NCI-H1436 (cell line): ENCODE measurements at regions not wholly inside any gene's neighbourhood (a gene's known extent, or its start where the extent isn't known, plus 50 kb on each side); places are given as distances from the start of the nearest gene placed in this dataset.
"Not testable (repeated sequence)": the region's sequence is repeated elsewhere in the genome, so short reads cannot be mapped to it uniquely, and the experiment has no call there.

Experiments
- DNase-seq: peaks from one replicate; lab custom pipeline; 2025; lab: John Stamatoyannopoulos, UW

GRCh38 chr13:37475151-37475550, 123.4 kb downstream of the POSTN start:
- DNase-seq, result no peak

GRCh38 chr13:37473035-37473434, 125.5 kb downstream of the POSTN start:
- DNase-seq, result no peak

DNA sequence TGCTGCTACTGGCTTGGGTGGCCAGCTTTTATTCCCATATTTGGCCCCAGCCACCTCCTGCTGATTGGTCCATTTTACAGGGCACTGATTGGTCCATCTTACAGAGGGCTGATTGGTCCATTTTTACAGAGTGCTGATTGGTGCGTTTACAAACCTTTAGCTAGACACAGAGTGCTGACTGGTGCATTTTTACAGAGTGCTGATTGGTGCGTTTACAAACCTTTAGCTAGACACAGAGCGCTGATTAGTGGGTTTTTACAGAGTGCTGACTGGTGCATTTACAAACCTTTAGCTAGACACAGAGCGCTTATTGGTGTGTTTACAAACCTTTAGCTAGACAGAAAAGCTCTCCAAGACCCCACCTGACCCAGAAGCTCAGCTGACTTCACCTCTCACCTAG, 126.3 kb downstream of the POSTN start:
- not testable (repeated sequence) for DNase-seq

- no peak for DNase-seq
Observed at GRCh38 chr13:37460166-37460565, 138.4 kb downstream of the POSTN start.

GRCh38 chr13:37457612-37458011, 141.0 kb downstream of the POSTN start:
- no peak for DNase-seq

DNA sequence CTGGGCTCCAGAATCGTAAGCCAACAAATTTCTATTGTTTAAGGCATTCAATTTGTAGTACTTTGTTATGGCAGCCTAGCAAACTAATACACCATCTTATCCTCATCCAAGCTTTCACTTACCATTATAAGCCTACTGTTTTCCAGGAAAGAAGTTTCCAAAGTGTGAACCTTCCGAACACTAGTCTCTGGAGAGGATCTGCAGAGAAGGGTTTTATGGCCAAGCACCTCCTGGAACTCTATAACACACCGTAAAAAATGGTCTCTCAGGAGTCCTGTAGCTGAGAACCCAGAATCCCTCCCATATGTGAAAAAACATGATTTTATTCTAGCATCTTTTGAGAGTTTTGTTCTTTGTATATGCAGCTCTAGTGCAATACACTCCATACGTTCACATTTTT, 142.1 kb downstream of the POSTN start:
- no peak for DNase-seq

DNA sequence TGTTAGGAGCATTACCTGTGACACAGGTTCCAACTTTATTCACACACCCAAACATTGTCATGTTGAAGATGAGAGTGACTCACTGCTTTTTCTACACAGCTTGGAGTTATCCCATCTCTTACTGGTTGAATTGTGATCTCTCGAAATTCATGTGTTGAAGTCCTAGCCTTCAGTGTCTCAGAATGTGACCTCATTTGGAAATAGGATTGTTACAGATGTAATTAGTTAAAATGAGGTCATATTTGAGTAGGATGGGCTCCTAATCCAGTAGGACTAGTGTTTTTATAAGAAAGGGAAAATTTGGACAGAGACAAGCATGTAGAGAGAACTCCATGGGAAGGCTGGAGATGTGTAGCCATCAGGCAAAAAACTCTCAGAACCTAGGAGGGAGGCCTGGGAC, 142.5 kb downstream of the POSTN start:
- DNase-seq, result no peak

- no peak for DNase-seq
Observed at GRCh38 chr13:37453246-37453645, 145.3 kb downstream of the POSTN start.

- no peak for DNase-seq
Observed at GRCh38 chr13:37450276-37450675, 148.3 kb downstream of the POSTN start.

GRCh38 chr13:37448153-37448552, 150.4 kb downstream of the POSTN start:
- DNase-seq, result no peak

DNA sequence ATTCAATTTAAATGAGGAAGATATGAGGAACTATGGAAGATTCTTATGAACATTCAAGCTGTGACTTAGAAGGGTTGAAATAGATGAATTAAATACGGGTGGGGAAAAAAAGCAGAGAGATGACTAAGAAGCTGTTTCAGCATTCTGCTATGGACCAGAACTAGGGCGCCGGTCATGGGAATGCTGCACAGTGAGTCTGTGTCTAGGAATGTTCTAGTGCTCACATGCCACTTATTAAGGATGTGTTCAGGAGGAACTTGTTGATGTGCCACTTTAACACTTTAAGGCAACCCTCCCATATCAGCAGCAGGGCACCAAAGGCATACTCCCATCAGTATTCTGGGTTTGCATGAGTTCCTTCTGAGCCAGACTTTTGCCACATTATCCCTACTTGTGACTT, 152.1 kb downstream of the POSTN start:
- no peak for DNase-seq

DNA sequence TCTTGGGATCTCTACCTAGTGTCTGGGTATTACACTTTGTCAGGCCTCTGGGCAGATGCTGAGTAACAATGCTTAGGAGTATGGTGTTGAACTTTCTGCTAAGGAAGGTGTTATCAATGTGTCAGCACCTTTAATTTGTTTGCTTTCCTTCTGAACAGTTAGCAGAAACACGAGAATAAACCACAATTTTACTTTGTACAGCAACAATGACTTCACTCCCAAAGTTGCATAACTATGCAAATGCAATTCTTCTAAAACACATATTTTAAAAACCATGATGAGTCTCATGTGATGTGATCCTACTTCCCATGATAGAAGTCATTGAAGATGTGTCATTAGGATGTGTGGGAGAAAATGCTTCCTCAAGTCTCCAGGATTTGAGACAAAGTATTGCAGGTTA, 155.0 kb downstream of the POSTN start:
- DNase-seq, result no peak

DNA sequence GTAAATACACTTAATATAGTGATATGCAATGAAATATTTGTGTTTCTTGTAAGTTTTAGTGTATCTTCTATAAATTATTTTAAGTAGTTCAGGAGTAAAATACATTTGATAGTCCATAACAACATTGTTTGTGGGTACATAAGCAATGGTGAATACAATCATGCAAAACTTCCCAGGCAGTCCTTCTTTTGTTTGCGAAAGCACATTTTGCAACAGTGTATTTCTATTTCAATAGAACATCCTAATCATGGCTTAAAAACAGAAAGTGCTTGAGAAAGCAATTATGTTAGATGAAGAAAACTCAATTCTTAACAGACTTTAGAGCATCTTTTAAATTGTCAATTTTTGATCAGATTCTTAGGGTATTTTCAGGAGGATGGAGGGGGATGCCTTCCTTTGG, 155.6 kb downstream of the POSTN start:
- DNase-seq, result no peak

- no peak for DNase-seq
Observed at GRCh38 chr13:37435881-37436280, 162.7 kb downstream of the POSTN start.

DNA sequence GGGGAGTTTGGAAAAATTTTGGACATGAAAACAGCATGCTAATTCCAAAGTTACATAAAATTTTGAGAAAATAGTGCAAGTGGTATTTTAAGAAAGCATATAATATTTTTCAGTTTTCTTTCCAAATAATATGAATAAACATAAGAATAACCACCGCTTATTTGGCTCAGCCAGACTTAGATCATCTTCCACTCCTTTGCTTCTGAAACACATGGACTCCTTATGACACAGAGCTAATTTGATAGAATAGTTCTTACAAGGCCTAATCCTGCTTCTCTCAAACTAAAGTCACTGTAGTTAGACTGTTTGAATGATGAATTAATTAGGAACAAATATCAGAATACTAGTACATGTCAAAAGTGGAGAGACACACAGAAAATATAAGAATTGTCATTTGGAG, 165.5 kb downstream of the POSTN start:
- DNase-seq, result no peak

DNA sequence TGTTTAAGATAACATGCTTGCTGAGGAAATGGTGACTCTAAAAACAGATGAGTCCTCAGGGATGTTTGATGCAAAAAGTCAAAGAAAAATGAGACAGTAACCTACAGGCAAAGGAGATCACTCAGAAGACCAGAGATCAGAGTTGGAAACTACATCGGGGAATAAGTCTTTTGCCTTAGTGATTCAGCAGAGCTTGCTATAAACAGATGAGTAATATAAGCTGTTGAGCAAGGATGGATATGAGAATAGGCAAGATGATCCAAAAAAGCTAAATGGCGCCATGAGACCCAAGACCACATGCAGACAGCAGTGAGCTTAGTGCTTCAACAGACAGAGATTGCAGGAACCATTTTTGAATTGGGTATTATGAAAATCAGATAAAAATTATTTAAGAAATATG, 168.6 kb downstream of the POSTN start:
- no peak for DNase-seq

GRCh38 chr13:37427843-37428494, 170.6 kb downstream of the POSTN start:
- no peak for DNase-seq

- DNase-seq, result no peak
Observed at GRCh38 chr13:37418490-37418889, 180.1 kb downstream of the POSTN start.

DNA sequence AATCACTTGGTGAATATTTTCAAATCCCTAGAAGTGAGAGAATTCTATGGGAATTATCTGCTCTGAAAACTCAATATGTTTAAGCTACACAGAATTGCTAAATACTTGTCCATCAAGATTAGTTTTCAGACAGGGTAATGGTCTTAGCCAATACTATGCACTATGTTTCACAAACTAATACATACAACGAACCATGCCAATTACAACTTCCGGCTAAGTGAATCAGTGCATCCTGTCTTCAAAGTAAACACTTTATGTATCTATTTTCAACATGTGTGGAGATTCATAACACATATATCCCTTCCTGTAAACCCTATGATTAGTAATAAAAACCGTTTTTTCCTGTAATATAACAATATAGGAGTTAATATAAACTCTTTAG, 181.5 kb downstream of the POSTN start:
- DNase-seq, result no peak

GRCh38 chr13:37416291-37417059, 182.1 kb downstream of the POSTN start:
- DNase-seq, result no peak

DNA sequence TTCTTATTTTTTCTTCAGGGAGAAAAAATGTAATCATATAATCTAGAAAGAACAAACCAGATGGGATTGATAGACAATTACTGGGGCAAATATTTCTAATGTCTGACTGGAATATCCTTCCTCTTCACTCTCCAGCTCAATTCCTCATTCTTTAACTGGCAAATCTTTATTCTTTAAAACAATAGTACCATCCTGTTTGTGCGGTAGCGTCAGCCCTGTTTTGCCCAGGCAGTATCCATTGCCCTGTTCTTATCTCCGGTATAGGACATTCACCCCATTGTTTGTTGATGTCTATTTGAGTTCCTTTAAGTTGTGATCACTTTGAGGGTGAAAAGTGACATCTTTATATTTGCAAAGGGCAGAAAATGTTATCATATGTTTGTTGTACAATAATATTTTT, 185.4 kb downstream of the POSTN start:
- no peak for DNase-seq

GRCh38 chr13:37412241-37412921, 186.2 kb downstream of the POSTN start:
- DNase-seq, result no peak

DNA sequence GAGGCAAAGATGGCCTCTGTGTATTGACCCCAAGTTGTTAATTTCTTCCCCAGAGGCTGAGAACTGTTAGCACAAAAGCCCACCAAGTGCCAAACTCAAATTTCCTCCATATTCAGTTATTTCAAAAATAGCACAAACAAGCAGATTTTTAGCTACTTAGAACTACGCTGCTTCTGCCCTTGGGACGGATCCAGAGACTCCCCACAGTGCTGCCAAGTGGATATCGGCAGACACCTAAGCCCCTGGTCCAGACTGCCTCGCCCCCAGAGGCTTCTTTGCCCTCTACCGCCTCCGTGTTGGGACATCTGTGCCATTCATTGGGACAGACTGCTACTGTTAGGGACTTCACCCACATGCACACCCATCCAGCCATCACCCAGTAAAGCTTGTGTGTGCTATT, 188.3 kb downstream of the POSTN start:
- DNase-seq, result no peak
